NT2/D1 (cell line): ENCODE measurements at regions not wholly inside any gene's neighbourhood (a gene's known extent, or its start where the extent isn't known, plus 50 kb on each side); places are given as distances from the start of the nearest gene placed in this dataset.

Experiments
- SUZ12 ChIP-seq: IDR thresholded peaks from 2 replicates; pipeline ENCODE4 v1.6.1; 2011; ENCODE audit not compliant: insufficient read length, insufficient read depth; ENCODE audit errors: extremely low read depth
- YY1 ChIP-seq: IDR thresholded peaks from 2 replicates; pipeline ENCODE4 v1.6.1; 2011; ENCODE audit not compliant: insufficient read length, insufficient read depth
- ZNF274 ChIP-seq: IDR thresholded peaks from 2 replicates; pipeline ENCODE4 v1.6.1; 2011; ENCODE audit warnings: mild to moderate bottlenecking, low read depth, low read length

- TF ChIP-seq ZNF274 (no peak), SUZ12 (no peak), YY1 (no peak)
These were observed 634.0 kb downstream of the OTOL1 start for GRCh38 chr3:162130582-162130981.
